RWPE2 (cell line): ENCODE measurements at regions not wholly inside any gene's neighbourhood (a gene's known extent, or its start where the extent isn't known, plus 50 kb on each side); places are given as distances from the start of the nearest gene placed in this dataset.

Experiments used
- ATAC-seq: fragments of 200-7000 bp; cut with Tn5 transposase; 3 replicates; pipeline ENCODE4 v1.9.1; 2021; ENCODE audit warnings: low read depth
- DNase-seq: peaks from one replicate; pipeline ENCODE4 v3.0.0-alpha.2; 2020; ENCODE audit warnings: low spot score
- H3K27ac ChIP-seq: fragments of 450-650 bp; 2 replicates; pipeline ENCODE4 v1.5.1; 2017; ENCODE audit warnings: mild to moderate bottlenecking; ENCODE audit not compliant: poor library complexity, severe bottlenecking
- H3K27me3 ChIP-seq: fragments of 250-450 bp; sonication (Bioruptor Pico); 2 replicates; pipeline ENCODE4 v1.5.1; 2021; ENCODE audit warnings: mild to moderate bottlenecking, moderate library complexity; ENCODE audit not compliant: insufficient read depth, poor library complexity, severe bottlenecking
- H3K36me3 ChIP-seq: fragments of 250-450 bp; sonication (Bioruptor Pico); 2 replicates; pipeline ENCODE4 v1.5.1; 2020; ENCODE audit warnings: low read depth, mild to moderate bottlenecking, moderate library complexity
- H3K4me1 ChIP-seq: fragments of 250-450 bp; sonication (Bioruptor Pico); 2 replicates; pipeline ENCODE4 v1.5.1; 2021; ENCODE audit warnings: mild to moderate bottlenecking, moderate library complexity; ENCODE audit not compliant: insufficient read depth, poor library complexity, severe bottlenecking
- H3K4me3 ChIP-seq: fragments of 250-450 bp; sonication (Bioruptor Pico); 2 replicates; pipeline ENCODE4 v1.5.1; 2021; ENCODE audit warnings: mild to moderate bottlenecking, moderate library complexity; ENCODE audit not compliant: severe bottlenecking
- H3K9me3 ChIP-seq: fragments of 250-450 bp; sonication (Bioruptor Pico); 2 replicates; pipeline ENCODE4 v1.5.1; 2021; ENCODE audit warnings: mild to moderate bottlenecking, moderate library complexity; ENCODE audit not compliant: severe bottlenecking
- CTCF ChIP-seq: fragments of 450-650 bp; IDR thresholded peaks from one replicate; pipeline ENCODE4 v1.5.1; 2017; ENCODE audit warnings: mild to moderate bottlenecking, moderate library complexity; ENCODE audit not compliant: poor library complexity, severe bottlenecking

GRCh38 chr6:111973118-111973761, 80.7 kb upstream of the CCN6 start:
- Histone ChIP-seq H3K9me3 (no peaks in the 10 kb centered on the region), H3K27ac (peak overlapping the region; percentile 96), H3K4me3 (no peak overlapping the region), H3K36me3 (no peaks in the 10 kb centered on the region), H3K4me1 (peaks cover 26% of the 10 kb centered on the region), H3K27me3 (no peaks in the 10 kb centered on the region)
- peak; percentile 93 for ATAC-seq
- TF ChIP-seq CTCF = no peak
- DNase-seq = no peak

GRCh38 chr6:111973927-111974639, 79.8 kb upstream of the CCN6 start:
- TF ChIP-seq CTCF = no peak
- Histone ChIP-seq H3K27ac (peak overlapping the region; percentile 96), H3K36me3 (no peaks in the 10 kb centered on the region), H3K4me3 (no peak overlapping the region), H3K9me3 (no peaks in the 10 kb centered on the region), H3K27me3 (no peaks in the 10 kb centered on the region), H3K4me1 (peaks cover 26% of the 10 kb centered on the region)
- ATAC-seq = no peak
- DNase-seq = no peak

- no peak for DNase-seq
- Histone ChIP-seq H3K27me3 (no peaks in the 10 kb centered on the region), H3K27ac (no peak overlapping the region), H3K36me3 (no peaks in the 10 kb centered on the region), H3K9me3 (no peaks in the 10 kb centered on the region), H3K4me3 (no peak overlapping the region), H3K4me1 (peaks cover 26% of the 10 kb centered on the region)
- TF ChIP-seq CTCF = no peak
- ATAC-seq = no peak
Observed at GRCh38 chr6:111975466-111975865, 78.4 kb upstream of the CCN6 start.

- Histone ChIP-seq H3K27me3 (no peaks in the 10 kb centered on the region), H3K9me3 (no peaks in the 10 kb centered on the region), H3K27ac (no peak overlapping the region), H3K4me3 (no peak overlapping the region), H3K4me1 (peaks cover 26% of the 10 kb centered on the region), H3K36me3 (no peaks in the 10 kb centered on the region)
- DNase-seq = no peak
- no peak for TF ChIP-seq CTCF
- no peak for ATAC-seq
Observed at GRCh38 chr6:111976139-111976538, 77.8 kb upstream of the CCN6 start.
